NCI-H82 treated with DMSO at 0.1 percent for 48 hours (cell line): ENCODE measurements at regions not wholly inside any gene's neighbourhood (a gene's known extent, or its start where the extent isn't known, plus 50 kb on each side); places are given as distances from the start of the nearest gene placed in this dataset.
"Not testable (repeated sequence)": the region's sequence is repeated elsewhere in the genome, so short reads cannot be mapped to it uniquely, and the experiment has no call there.

Experiments used
- DNase-seq: peaks from one replicate; lab custom pipeline; 2025; ENCODE audit not compliant: unreplicated experiment; lab: John Stamatoyannopoulos, UW

GRCh38 chr20:11483697-11484096 lies 434.0 kb upstream of the BTBD3 start:
- no peak for DNase-seq

GRCh38 chr20:11484479-11484878 lies 433.2 kb upstream of the BTBD3 start:
- DNase-seq = no peak

DNA sequence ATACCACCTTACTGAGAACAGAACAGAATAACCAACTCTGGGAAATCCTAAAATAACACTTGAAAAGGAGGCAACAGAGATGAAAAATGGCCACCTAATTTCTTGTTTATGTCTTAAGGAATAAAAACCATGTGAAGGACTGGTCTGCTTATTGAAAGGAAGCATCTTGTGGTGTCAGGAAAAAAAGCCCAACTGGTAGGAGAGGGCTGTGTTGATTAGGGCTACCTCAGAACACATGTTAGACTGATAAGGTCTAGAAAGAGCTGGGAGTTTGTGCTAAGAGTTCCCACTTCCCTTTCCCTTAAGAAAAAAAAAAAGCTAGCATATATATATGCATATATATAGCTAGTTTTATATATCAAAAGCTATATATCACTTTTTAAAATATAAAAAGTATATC lies 425.3 kb upstream of the BTBD3 start:
- DNase-seq = no peak

- DNase-seq = no peak
Observed at GRCh38 chr20:11492846-11493245, 424.8 kb upstream of the BTBD3 start.

- DNase-seq = no peak
Observed at GRCh38 chr20:11496380-11496779, 421.3 kb upstream of the BTBD3 start.

GRCh38 chr20:11497545-11497944 lies 420.1 kb upstream of the BTBD3 start:
- DNase-seq = no peak

- DNase-seq = no peak
Observed at GRCh38 chr20:11499101-11499634, 418.5 kb upstream of the BTBD3 start.

- DNase-seq = no peak
Observed at GRCh38 chr20:11502061-11502460, 415.6 kb upstream of the BTBD3 start.

GRCh38 chr20:11502671-11503070 lies 415.0 kb upstream of the BTBD3 start:
- no peak for DNase-seq

GRCh38 chr20:11509776-11510175 lies 407.9 kb upstream of the BTBD3 start:
- DNase-seq = no peak

DNA sequence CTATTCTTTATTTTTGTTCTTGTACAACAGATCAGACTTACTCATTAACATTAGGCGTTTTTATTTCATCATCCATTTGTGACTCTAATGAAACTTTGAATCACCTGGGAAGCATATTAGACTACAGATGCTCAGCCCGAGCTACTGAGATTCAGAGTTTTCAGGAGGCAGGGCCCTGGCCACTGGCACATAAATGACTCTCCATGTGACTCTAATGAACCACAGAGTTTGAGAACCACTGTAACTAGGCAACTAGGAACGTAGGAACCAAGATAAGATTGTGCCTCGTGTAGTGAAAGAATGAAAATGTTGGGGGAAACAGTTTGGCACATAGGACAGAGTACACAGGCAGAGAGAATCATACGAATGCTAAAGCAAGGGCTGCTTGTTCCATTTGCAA lies 405.9 kb upstream of the BTBD3 start:
- DNase-seq = no peak

GRCh38 chr20:11513241-11513745 lies 404.4 kb upstream of the BTBD3 start:
- DNase-seq = not testable (repeated sequence)

GRCh38 chr20:11516448-11516847 lies 401.2 kb upstream of the BTBD3 start:
- DNase-seq = no peak

DNA sequence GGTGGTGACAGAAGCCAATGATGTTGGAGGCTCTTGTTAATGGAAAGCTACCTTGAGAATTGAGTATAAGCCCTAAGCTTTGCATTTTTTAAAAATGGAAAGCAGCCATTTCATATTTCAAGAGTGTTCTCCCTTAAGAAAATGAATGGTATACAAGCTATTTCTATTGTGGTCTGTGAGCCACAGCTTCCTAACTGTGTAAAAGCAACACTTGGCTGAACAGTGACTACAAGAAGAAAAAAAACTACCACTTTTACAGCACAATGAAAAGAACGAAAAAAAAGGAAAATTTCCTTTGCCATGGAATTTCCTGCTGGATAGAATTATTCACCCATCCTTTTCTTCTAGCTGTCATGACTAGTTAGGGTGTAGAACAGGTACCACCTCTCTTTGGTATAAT lies 397.1 kb upstream of the BTBD3 start:
- DNase-seq = no peak

GRCh38 chr20:11521476-11522365 lies 396.0 kb upstream of the BTBD3 start:
- DNase-seq = no peak

DNA sequence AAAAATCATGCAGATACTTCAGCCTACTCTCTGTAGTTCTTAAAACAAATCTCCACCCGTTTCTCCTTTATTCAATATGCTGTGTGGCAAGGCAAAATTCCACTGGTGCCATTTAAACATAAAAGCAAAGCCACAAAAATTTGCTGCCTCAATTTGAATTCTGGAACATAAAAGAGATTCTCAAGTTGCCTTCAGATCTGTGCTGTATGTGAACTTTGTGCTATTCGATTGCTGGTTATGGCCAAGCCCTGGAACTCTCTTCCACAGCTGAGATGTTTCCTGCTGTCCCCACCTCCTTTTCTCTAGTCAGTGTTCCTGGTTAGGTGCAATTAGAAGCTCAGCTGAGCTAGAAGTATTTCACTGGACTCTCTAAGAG lies 395.3 kb upstream of the BTBD3 start:
- DNase-seq = no peak

GRCh38 chr20:11529047-11529446 lies 388.6 kb upstream of the BTBD3 start:
- DNase-seq = no peak

GRCh38 chr20:11537032-11537431 lies 380.7 kb upstream of the BTBD3 start:
- no peak for DNase-seq

DNA sequence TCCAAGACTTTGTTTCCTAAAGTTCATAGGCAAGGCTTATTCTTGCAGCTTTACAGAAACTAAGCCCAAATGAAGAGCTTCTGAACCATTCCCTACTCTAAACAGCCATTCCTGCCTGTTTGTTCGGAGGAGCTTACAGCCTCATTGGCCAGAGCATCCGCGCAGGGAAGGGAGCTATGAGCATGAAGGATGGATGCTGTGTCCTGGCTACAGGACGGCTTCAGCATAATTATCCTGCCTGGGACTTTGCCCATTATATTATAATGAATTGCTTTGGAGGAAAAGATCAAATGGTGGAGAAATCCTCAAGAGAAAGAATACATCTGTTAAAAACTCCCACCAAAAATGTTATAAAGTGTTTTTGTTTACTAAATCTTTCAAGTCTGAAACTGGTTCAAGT lies 378.2 kb upstream of the BTBD3 start:
- no peak for DNase-seq

DNA sequence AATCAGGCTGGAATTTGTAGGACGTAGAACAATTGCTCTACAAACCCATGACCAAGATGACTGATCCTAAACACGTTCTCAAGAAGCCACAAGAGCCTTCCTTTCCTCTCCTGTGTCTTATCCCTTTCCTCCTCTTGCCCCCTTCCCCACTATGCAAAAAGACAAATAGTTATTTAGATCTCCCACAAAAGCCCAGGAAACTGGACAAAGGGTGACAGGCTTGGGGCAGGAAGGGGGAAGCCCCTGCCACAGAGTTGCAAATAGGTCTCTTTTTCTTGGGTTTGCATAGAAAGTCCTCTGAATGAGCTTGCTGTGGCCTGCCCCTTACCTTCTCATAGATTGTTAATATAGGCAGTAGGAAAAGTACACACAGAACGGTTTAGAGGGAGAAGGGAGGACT lies 377.1 kb upstream of the BTBD3 start:
- no peak for DNase-seq

DNA sequence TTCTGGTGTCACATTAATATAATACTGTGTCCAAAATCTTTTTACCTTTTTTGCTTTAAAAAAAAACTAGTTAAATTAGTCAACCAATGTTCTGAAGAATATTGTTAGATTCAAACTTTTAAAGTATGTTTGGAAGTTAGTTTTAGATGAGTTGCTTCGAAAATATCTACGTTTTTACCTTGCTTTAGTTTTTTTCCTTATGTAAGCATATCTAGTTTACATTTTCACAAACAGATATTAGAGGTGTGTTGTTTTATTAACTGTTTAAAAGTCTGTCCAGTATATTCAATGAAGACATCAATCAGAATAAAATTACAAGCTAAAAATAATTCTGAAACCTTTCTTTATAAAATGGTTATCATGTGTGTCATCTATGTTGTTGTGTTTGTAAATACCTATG lies 375.0 kb upstream of the BTBD3 start:
- no peak for DNase-seq

- peak; percentile 32 for DNase-seq
Observed at GRCh38 chr20:11544029-11544678, 373.5 kb upstream of the BTBD3 start.
